Adrenal gland (tissue), 9 donors: ENCODE measurements at regions not wholly inside any gene's neighbourhood (a gene's known extent, or its start where the extent isn't known, plus 50 kb on each side); places are given as distances from the start of the nearest gene placed in this dataset.

Experiments
- DNase-seq, 7 donors: peaks; one replicate each; pipeline ENCODE4 v3.0.0-alpha.2; 2019 to 2020
- H3K27ac ChIP-seq, 5 donors: fragments of 200-600 bp; sonication (generic) in 4 of 5; 1 replicate in 3 of 5; 2 replicates in 2 of 5; pipeline versions ENCODE4 v1.5.1 to v1.8.0; 2016 to 2020; ENCODE audit warnings: mild to moderate bottlenecking in 1 of 5
- H3K27me3 ChIP-seq: fragments of 200-600 bp; 2 replicates; pipeline ENCODE4 v1.8.0; 2021
- H3K36me3 ChIP-seq, 2 donors: fragments of 200-600 bp; replicated peaks in 1 of 2; 1 replicate in 1 of 2; 2 replicates in 1 of 2; pipeline versions ENCODE4 v1.5.1 to v1.8.0; 2018 to 2022
- H3K4me1 ChIP-seq, 2 donors: fragments of 200-600 bp; replicated peaks in 1 of 2; 1 replicate in 1 of 2; 2 replicates in 1 of 2; pipeline versions ENCODE4 v1.5.1 to v1.8.0; 2018 to 2021
- H3K4me3 ChIP-seq, 4 donors: fragments of 200-600 bp; sonication (generic) in 3 of 4; one replicate each; pipeline ENCODE4 v1.5.1; 2016 to 2018
- H3K9me3 ChIP-seq, 3 donors: fragments of 200-600 bp; sonication (generic) in 1 of 3; replicated peaks in 1 of 3; 1 replicate in 2 of 3; 2 replicates in 1 of 3; pipeline versions ENCODE4 v1.5.1 to v1.8.0; 2016 to 2021
- POLR2A ChIP-seq, 2 donors: fragments of 450-650 bp; IDR thresholded peaks; one replicate each; pipeline ENCODE4 v1.6.1; 2017; ENCODE audit warnings: antibody characterized with exemption in 2 of 2, mild to moderate bottlenecking in 2 of 2, moderate library complexity in 1 of 2
- WGBS, 4 donors: extraction: QIAGEN DNeasy Blood & Tissue Kit in 2 of 4; methylation state at CpG; one replicate each; pipeline versions ENCODE4 v1.1.5 to v1.1.7; 2013 to 2017; 5-methylcytosine and 5-hydroxymethylcytosine counted together
- intact Hi-C, 2 donors: fragments of 100-400 bp; cut with DNase I; formaldehyde crosslinking; loops; one replicate each; pipeline versions ENCODE4 v1.14.1 to v1.15.0; 2022 to 2023
- TF ChIP-seq, protein P1 (sequence below), 6 experiments: fragments of 450-650 bp in 4 of 6; fragments of 200-600 bp in 2 of 6; sonication (generic) in 1 of 6; IDR thresholded peaks; 1 replicate in 5 of 6; 2 replicates in 1 of 6; pipeline versions ENCODE4 v1.5.1 to v1.8.0; 2016 to 2021; ENCODE audit warnings: antibody characterized with exemption in 6 of 6, mild to moderate bottlenecking in 2 of 6, moderate library complexity in 1 of 6
- donor health status: healthy with polysubstance abuse.
- donor health status: Bipolar disorder and iron deficiency.
- donor health status: DM: yes; HTN: yes; CAD: no.
- donor health status: DM: no; HTN: no; CAD: no.
- donor health status: DM: no; HTN: no; CAD: no.

- Histone ChIP-seq H3K27me3 (no peaks in the 10 kb centered on the region), H3K27ac (no peak overlapping the region), H3K36me3 (no peaks in the 10 kb centered on the region), H3K4me1 (no peaks in the 10 kb centered on the region), H3K9me3 (no peaks in the 10 kb centered on the region), H3K4me3 (no peak overlapping the region)
- DNase-seq: no peak
- 68 to 94% (median 84%) methylated on average over 1 of the region's 1 CpG for WGBS, 4 donors
- intact Hi-C loops: no loop called here
- TF ChIP-seq, protein P1, sequence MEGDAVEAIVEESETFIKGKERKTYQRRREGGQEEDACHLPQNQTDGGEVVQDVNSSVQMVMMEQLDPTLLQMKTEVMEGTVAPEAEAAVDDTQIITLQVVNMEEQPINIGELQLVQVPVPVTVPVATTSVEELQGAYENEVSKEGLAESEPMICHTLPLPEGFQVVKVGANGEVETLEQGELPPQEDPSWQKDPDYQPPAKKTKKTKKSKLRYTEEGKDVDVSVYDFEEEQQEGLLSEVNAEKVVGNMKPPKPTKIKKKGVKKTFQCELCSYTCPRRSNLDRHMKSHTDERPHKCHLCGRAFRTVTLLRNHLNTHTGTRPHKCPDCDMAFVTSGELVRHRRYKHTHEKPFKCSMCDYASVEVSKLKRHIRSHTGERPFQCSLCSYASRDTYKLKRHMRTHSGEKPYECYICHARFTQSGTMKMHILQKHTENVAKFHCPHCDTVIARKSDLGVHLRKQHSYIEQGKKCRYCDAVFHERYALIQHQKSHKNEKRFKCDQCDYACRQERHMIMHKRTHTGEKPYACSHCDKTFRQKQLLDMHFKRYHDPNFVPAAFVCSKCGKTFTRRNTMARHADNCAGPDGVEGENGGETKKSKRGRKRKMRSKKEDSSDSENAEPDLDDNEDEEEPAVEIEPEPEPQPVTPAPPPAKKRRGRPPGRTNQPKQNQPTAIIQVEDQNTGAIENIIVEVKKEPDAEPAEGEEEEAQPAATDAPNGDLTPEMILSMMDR (IDR thresholded peaks at IDR 0.05): no peak
- no peak for TF ChIP-seq POLR2A (IDR thresholded peaks at IDR 0.05)
Observed at GRCh38 chr4:188613976-188614375, 474.7 kb downstream of the TRIML1 start.

DNA sequence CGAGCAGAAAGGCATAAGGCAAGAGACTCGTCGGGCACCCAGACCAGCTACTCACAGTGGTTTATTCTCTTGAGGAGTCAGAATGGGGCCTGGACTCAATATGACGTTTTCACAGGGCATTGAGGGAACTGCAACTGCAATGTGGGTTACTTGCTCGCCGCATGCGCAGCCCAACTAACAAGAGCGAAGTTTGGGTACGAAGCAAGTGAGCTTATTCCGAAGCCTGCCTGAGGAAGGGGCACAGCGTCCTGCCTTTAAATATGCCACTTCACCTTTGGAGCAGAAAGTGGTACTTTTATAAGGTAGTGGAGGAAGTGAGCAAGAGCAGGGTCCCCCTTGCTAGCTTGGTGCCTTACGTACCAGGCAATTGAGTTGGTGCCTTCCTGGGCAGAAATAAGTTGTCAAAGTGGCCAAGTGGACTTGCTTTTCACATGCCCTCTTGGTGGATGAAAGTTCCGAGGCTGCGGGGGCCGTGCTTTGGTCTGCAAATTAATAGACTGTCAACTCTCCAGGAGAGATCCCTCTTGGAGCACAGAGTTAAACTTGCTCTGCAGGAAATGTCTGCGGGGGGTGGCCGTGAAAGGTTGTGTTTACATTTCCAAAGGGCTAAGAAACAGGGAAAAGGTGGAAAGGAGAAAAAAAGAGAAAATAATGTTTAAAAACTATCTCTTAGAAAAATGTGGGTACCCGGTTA, 480.4 kb downstream of the TRIML1 start:
- intact Hi-C loops: no loop called here
- TF ChIP-seq, protein P1 (IDR thresholded peaks at IDR 0.05): no peak
- no peak for TF ChIP-seq POLR2A (IDR thresholded peaks at IDR 0.05)
- WGBS, 4 donors: 64 to 70% (median 69%) methylated on average over 18 of the region's 18 CpGs

GRCh38 chr4:188620608-188621007, 481.4 kb downstream of the TRIML1 start:
- no peak for TF ChIP-seq POLR2A (IDR thresholded peaks at IDR 0.05)
- TF ChIP-seq, protein P1 (IDR thresholded peaks at IDR 0.05): no peak
- intact Hi-C loops: no loop called here
- 64 to 73% (median 68%) methylated on average over 2 of the region's 2 CpGs for WGBS, 4 donors

More for the DNA sequence above, 480.4 kb downstream of the TRIML1 start:
- H3K4me3 ChIP-seq: no peak overlapping the region
- H3K27ac ChIP-seq: no peak overlapping the region
- H3K9me3 ChIP-seq: no peaks in the 10 kb centered on the region
- H3K27me3 ChIP-seq: no peaks in the 10 kb centered on the region
- no peaks in the 10 kb centered on the region for H3K4me1 ChIP-seq
- no peaks in the 10 kb centered on the region for H3K36me3 ChIP-seq
- DNase-seq: no peak

DNA sequence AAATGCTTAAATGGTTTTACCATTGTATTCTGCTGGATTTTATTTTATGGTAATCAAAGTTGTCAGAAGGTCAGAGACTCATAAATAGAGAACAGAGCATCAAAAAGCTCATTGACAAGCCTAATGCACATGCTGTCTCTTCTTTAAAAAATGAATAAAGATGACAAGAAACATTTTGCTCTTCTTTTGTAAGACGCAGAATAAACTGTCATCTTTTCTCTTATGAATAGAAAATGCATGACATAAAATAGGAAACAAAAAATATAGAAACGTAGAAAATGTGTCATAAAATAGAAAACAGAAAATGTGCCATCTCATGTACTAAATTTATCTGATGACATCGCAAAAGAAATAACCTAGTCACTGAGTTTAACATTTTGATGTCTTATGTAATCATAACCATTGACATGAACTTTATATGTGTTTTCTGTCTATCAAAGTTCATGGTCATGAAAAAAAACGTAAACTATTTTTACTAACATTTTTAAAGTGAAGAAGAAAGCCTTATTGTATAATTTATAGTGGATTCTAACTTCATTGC, 484.1 kb downstream of the TRIML1 start:
- no peaks in the 10 kb centered on the region for H3K9me3 ChIP-seq
- TF ChIP-seq, protein P1 (IDR thresholded peaks at IDR 0.05): no peak
- TF ChIP-seq POLR2A (IDR thresholded peaks at IDR 0.05): no peak
- no peaks in the 10 kb centered on the region for H3K36me3 ChIP-seq
- no peak for DNase-seq
- no peak overlapping the region for H3K27ac ChIP-seq
- H3K27me3 ChIP-seq: no peaks in the 10 kb centered on the region
- H3K4me3 ChIP-seq: no peak overlapping the region
- WGBS, 4 donors: 31 to 44% (median 42%) methylated on average over 4 of the region's 4 CpGs
- no peaks in the 10 kb centered on the region for H3K4me1 ChIP-seq
- intact Hi-C loops: no loop called here

More at GRCh38 chr4:188620608-188621007, 481.4 kb downstream of the TRIML1 start:
- Histone ChIP-seq H3K4me1 (no peaks in the 10 kb centered on the region), H3K27ac (no peak overlapping the region), H3K4me3 (no peak overlapping the region), H3K36me3 (no peaks in the 10 kb centered on the region), H3K27me3 (no peaks in the 10 kb centered on the region), H3K9me3 (no peaks in the 10 kb centered on the region)
- no peak for DNase-seq
